WERI-Rb-1 (cell line): ENCODE measurements at regions not wholly inside any gene's neighbourhood (a gene's known extent, or its start where the extent isn't known, plus 50 kb on each side); places are given as distances from the start of the nearest gene placed in this dataset.

Experiments used
- DNase-seq: peaks from one replicate; pipeline ENCODE4 v3.0.0-alpha.2; 2020
- H3K27ac ChIP-seq: fragments of 250-450 bp; sonication (Bioruptor Pico); 2 replicates; pipeline ENCODE4 v1.5.1; 2020; ENCODE audit warnings: mild to moderate bottlenecking, moderate library complexity
- H3K27me3 ChIP-seq: fragments of 250-450 bp; sonication (Bioruptor Pico); 2 replicates; pipeline ENCODE4 v1.5.1; 2021; ENCODE audit warnings: mild to moderate bottlenecking, low read depth, moderate library complexity; ENCODE audit not compliant: insufficient read depth, severe bottlenecking
- H3K36me3 ChIP-seq: fragments of 250-450 bp; sonication (Bioruptor Pico); 2 replicates; pipeline ENCODE4 v1.5.1; 2020; ENCODE audit warnings: mild to moderate bottlenecking, moderate library complexity
- H3K4me3 ChIP-seq: 2 replicates; pipeline ENCODE4 v1.5.1; 2011; ENCODE audit warnings: low read depth, mild to moderate bottlenecking, control low read depth, low read length
- H3K9me3 ChIP-seq: fragments of 250-450 bp; sonication (Bioruptor Pico); 2 replicates; pipeline ENCODE4 v1.5.1; 2021; ENCODE audit warnings: mild to moderate bottlenecking, moderate library complexity; ENCODE audit not compliant: severe bottlenecking
- TF ChIP-seq, protein P1 (sequence below): IDR thresholded peaks from 2 replicates; pipeline ENCODE4 v1.5.1; 2011; ENCODE audit warnings: low read depth, mild to moderate bottlenecking, control low read depth, inconsistent platforms, low read length

DNA sequence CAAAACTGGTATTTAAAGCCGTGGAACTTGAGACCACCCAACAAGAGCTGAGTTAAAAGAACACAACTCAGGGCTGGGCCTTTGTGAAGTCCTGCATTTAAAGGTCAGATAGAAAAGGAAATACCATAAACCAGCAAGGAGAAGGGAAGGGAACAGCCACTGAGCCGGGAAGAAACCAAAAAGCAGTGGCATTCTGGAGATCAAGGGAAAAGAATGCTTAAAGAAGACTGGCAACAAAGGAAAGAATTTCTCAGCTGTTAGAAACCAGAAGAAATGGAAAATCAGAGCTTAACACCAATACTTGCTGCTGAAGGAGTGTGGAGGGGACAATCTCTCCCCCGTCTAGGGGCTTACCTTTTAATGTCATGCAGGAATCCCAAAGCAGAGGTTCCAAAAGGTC lies 247.4 kb upstream of the CHRNA7 start:
- H3K4me3 ChIP-seq, result no peak overlapping the region
- no peak overlapping the region for H3K27ac ChIP-seq
- no peak for DNase-seq
- no peaks in the 10 kb centered on the region for H3K9me3 ChIP-seq
- TF ChIP-seq, protein P1, sequence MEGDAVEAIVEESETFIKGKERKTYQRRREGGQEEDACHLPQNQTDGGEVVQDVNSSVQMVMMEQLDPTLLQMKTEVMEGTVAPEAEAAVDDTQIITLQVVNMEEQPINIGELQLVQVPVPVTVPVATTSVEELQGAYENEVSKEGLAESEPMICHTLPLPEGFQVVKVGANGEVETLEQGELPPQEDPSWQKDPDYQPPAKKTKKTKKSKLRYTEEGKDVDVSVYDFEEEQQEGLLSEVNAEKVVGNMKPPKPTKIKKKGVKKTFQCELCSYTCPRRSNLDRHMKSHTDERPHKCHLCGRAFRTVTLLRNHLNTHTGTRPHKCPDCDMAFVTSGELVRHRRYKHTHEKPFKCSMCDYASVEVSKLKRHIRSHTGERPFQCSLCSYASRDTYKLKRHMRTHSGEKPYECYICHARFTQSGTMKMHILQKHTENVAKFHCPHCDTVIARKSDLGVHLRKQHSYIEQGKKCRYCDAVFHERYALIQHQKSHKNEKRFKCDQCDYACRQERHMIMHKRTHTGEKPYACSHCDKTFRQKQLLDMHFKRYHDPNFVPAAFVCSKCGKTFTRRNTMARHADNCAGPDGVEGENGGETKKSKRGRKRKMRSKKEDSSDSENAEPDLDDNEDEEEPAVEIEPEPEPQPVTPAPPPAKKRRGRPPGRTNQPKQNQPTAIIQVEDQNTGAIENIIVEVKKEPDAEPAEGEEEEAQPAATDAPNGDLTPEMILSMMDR, result no peak
- H3K36me3 ChIP-seq, result no peaks in the 10 kb centered on the region
- H3K27me3 ChIP-seq, result no peaks in the 10 kb centered on the region

DNA sequence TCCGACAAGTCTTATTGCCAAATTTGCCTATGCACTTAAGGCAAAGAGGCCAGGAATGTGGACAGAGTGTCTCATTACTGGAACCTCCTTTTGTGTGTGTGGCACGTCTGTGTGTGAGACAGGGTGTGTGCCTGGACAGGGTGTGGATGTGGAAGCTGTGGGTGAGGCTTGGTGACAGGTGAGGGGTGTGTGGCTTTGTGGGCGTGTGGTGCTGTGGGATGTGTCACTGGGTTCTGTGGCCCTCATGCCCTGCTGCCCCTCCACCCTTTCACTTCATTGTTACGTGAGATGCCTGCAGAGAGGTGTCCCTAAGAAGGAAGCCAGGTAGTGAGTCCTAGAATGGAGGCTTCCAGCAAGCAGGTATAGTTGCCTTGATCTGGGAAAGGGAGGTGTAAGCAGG lies 244.0 kb upstream of the CHRNA7 start:
- Histone ChIP-seq H3K36me3 (no peaks in the 10 kb centered on the region), H3K9me3 (no peaks in the 10 kb centered on the region), H3K27me3 (no peaks in the 10 kb centered on the region), H3K27ac (no peak overlapping the region), H3K4me3 (no peak overlapping the region)
- DNase-seq, result no peak
- TF ChIP-seq, protein P1, result no peak

DNA sequence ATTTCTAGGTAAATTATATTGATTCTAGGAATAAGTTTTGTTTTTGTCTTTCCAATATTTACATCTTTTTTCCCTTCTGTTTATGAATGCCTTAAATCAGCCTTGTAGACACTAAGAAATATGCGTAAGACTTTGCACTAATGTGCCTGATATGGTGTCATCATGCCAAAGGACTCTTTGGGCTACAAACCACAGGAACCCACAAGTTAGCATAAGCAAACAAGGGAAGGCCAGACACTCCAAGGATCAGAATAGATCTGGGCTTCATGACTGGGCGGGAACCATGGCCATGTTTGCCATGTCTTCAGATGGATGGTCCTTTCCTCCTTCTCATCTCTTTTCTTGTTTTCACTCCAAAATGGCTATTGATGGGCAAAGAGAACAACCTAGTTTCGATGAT lies 242.2 kb upstream of the CHRNA7 start:
- Histone ChIP-seq H3K27me3 (no peaks in the 10 kb centered on the region), H3K27ac (no peak overlapping the region), H3K4me3 (no peak overlapping the region), H3K36me3 (no peaks in the 10 kb centered on the region), H3K9me3 (no peaks in the 10 kb centered on the region)
- TF ChIP-seq, protein P1, result no peak
- DNase-seq, result no peak

DNA sequence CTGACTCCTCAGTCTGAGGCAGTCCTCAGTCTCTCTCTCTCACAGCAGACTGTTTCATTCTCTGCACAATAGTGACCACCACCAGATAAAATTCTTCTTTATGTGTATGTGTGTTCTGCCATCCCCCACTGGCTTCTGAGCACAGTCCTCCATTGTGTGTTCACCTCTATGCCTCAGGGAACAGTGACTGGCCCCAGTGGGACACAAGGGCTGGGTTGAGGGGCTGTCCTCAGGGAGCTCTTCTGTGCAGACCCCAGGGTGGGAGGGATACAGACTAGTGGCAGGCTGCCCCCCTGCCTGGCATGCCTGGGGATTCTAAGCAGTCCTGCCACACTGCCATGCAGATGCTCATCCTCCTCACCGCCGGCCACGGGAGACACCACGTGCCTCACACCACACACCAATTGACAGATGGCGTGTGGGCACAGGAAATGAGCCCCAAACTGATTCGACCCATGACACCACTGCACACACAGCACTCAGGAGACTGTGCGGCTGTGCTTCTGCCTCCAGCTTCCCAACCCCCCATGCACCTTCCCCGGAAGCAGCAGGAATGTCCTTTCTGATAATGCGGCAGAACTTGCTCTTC lies 237.6 kb upstream of the CHRNA7 start:
- no peaks in the 10 kb centered on the region for H3K9me3 ChIP-seq
- H3K27ac ChIP-seq, result no peak overlapping the region
- no peaks in the 10 kb centered on the region for H3K36me3 ChIP-seq
- TF ChIP-seq, protein P1, result no peak
- H3K4me3 ChIP-seq, result no peak overlapping the region
- H3K27me3 ChIP-seq, result no peaks in the 10 kb centered on the region
- no peak for DNase-seq

DNA sequence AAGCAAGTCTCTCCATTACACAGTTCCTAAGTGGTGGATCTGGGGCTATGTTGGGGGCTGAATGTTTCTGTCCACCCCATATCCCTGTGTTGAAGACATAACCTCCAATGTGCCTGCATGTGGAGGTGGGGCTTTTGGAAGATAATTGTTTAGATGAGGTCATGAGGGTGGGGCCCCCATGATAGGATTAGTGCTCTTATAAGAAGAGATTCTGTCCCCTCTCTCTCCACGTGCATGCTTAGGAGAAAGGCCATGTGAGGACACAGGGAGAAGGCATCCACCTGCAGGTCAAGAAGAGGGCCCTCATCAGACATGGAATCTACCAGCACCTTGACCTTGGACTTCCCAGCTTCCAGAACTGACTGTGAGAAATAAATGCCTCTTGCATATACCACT lies 231.0 kb upstream of the CHRNA7 start:
- H3K4me3 ChIP-seq, result no peak overlapping the region
- DNase-seq, result peak; percentile 8
- H3K27me3 ChIP-seq, result no peaks in the 10 kb centered on the region
- H3K36me3 ChIP-seq, result no peaks in the 10 kb centered on the region
- TF ChIP-seq, protein P1, result no peak
- H3K27ac ChIP-seq, result no peak overlapping the region
- H3K9me3 ChIP-seq, result no peaks in the 10 kb centered on the region

DNA sequence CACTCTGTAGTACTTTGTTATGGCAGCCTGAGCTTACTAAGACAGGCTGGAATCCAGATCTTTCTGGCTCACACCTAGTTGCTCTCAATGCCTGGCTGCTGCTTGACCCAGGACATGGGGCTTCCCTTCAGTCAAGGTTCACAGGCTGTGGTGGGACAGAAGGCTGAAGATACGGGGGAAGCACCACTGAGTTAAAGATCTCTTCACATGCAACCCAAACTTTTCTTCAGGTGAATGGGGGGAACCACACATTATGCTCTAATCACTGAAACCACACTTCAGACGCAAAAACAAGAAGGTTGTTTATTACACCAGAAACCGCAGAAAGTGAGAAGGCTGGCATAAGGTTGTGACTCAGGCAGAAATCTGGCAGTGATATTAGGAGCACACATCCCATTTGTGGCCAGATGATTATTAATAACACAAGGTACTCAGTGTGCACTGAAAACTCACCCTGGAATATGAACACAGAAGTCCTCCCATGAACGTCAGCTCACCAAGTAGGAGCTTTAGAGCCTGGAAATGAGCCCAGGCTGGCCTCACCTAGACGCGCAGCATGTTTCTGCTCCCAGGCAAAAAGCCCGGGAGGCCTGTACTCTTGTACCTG lies 230.5 kb upstream of the CHRNA7 start:
- H3K27ac ChIP-seq, result no peak overlapping the region
- H3K9me3 ChIP-seq, result no peaks in the 10 kb centered on the region
- TF ChIP-seq, protein P1, result no peak
- no peaks in the 10 kb centered on the region for H3K36me3 ChIP-seq
- no peak overlapping the region for H3K4me3 ChIP-seq
- H3K27me3 ChIP-seq, result no peaks in the 10 kb centered on the region
- DNase-seq, result no peak
